ENCODE measurements at regions not wholly inside any gene's neighbourhood (a gene's known extent, or its start where the extent isn't known, plus 50 kb on each side); places are given as distances from the start of the nearest gene placed in this dataset.

GRCh38 chr16:27670071-27670810 is 120.3 kb downstream of the KATNIP start:
- no peak for ATAC-seq
- H3K79me2 ChIP-seq (ENCODE audit: control insufficient read depth, insufficient read depth, low read length), result no peaks in the 10 kb centered on the region
- H3K4me1 ChIP-seq (replicated peaks in 1 of 2; ENCODE audit: control insufficient read depth in 2 of 2, insufficient read depth in 2 of 2, low read length in 2 of 2), result no peaks in the 10 kb centered on the region
- H4K20me1 ChIP-seq (replicated peaks; ENCODE audit: control insufficient read depth, insufficient read depth, low read length), result no peaks in the 10 kb centered on the region
- no peaks in the 10 kb centered on the region; the same call in 2 of the 3 replicates for H3K36me3 ChIP-seq (ENCODE audit: control insufficient read depth, insufficient read depth, low read length)
- no peak overlapping the region for H2AFZ ChIP-seq (ENCODE audit: low read depth, low read length)
- H3K9me1 ChIP-seq (ENCODE audit: control insufficient read depth, insufficient read depth, low read length), result peaks cover 4% of the 10 kb centered on the region
- H3K4me3 ChIP-seq, result no peak overlapping the region
- BruUV-seq (replicated peaks), result no TSS peak
- DNase-seq (ENCODE audit: extremely low read depth in 1 of 4, low spot score in 3 of 4), result no peak
- ChIA-PET POLR2A (no interaction called here), CTCF (ENCODE audit: low intra/inter-chr PET ratio) (no interaction called here)
- no peak for FAIRE-seq
- WGBS (ENCODE audit: insufficient coverage, low coverage, missing lambda C conversion rate), result 23% methylated on average over 8 of the region's 8 CpGs
- H3K27ac ChIP-seq (ENCODE audit: extremely low read depth, low read depth, low read length), result no peak overlapping the region
- H3K4me2 ChIP-seq (ENCODE audit: insufficient read depth, low read length), result no peak overlapping the region
- H3K27me3 ChIP-seq (ENCODE audit: control insufficient read depth in 2 of 2, insufficient read depth in 2 of 2, low read length in 2 of 2), result no peaks in the 10 kb centered on the region
- intact Hi-C loops (cut with micrococcal nuclease), result no loop called here
- TF ChIP-seq MNT (conservative IDR thresholded peaks at IDR 0.05), result no peak
- TF ChIP-seq WHSC1 (IDR thresholded peaks at IDR 0.05; ENCODE audit: low read length), result no peak
- in situ Hi-C loops (cut with MboI), result no loop called here
- H3K9ac ChIP-seq (ENCODE audit: insufficient read depth in 1 of 2, low read depth in 2 of 2, low read length in 2 of 2), result no peak overlapping the region
- no peaks in the 10 kb centered on the region for H3K9me3 ChIP-seq (replicated peaks; ENCODE audit: control insufficient read depth, insufficient read depth, low read depth, low read length)

GRCh38 chr16:27671410-27671809 is 121.5 kb downstream of the KATNIP start:
- intact Hi-C loops (cut with micrococcal nuclease) (no loop called here), in situ Hi-C loops (cut with MboI) (no loop called here)
- Histone ChIP-seq H3K27ac (ENCODE audit: extremely low read depth, low read depth, low read length) (no peak overlapping the region), H3K4me3 (no peak overlapping the region), H3K9me1 (ENCODE audit: control insufficient read depth, insufficient read depth, low read length) (peaks cover 4% of the 10 kb centered on the region), H3K9ac (ENCODE audit: insufficient read depth in 1 of 2, low read depth in 2 of 2, low read length in 2 of 2) (no peak overlapping the region), H4K20me1 (replicated peaks; ENCODE audit: control insufficient read depth, insufficient read depth, low read length) (no peaks in the 10 kb centered on the region), H3K27me3 (ENCODE audit: control insufficient read depth in 2 of 2, insufficient read depth in 2 of 2, low read length in 2 of 2) (no peaks in the 10 kb centered on the region), H3K79me2 (ENCODE audit: control insufficient read depth, insufficient read depth, low read length) (no peaks in the 10 kb centered on the region), H3K4me1 (replicated peaks in 1 of 2; ENCODE audit: control insufficient read depth in 2 of 2, insufficient read depth in 2 of 2, low read length in 2 of 2) (no peaks in the 10 kb centered on the region), H2AFZ (ENCODE audit: low read depth, low read length) (no peak overlapping the region), H3K9me3 (replicated peaks; ENCODE audit: control insufficient read depth, insufficient read depth, low read depth, low read length) (no peaks in the 10 kb centered on the region), H3K4me2 (ENCODE audit: insufficient read depth, low read length) (no peak overlapping the region), H3K36me3 (ENCODE audit: control insufficient read depth, insufficient read depth, low read length) (no peaks in the 10 kb centered on the region; the same call in 2 of the 3 replicates)
- POLR2A ChIA-PET, result interaction anchor here (0.6 kb wide), 1 partner anchor 250 kb away, joined by 3 read pairs; no protein-coding TSS in a partner anchor
- ATAC-seq (no peak), FAIRE-seq (no peak), DNase-seq (ENCODE audit: extremely low read depth in 1 of 4, low spot score in 3 of 4) (peak in 1 of 4 experiments; percentile 4)
- BruUV-seq (replicated peaks), result no TSS peak
- 62% methylated on average over 7 of the region's 8 CpGs for WGBS (ENCODE audit: insufficient coverage, low coverage, missing lambda C conversion rate)
- CTCF ChIA-PET (ENCODE audit: low intra/inter-chr PET ratio), result no interaction called here
- TF ChIP-seq MBD2 (IDR thresholded peaks at IDR 0.05; ENCODE audit: borderline replicate concordance, low read depth) (no peak), BRF1 (IDR thresholded peaks at IDR 0.05; ENCODE audit: borderline replicate concordance, extremely low read depth, insufficient read length) (no peak), ELF4 (CRISPR knock-in tag; IDR thresholded peaks at IDR 0.05) (no peak), RBFOX2 (IDR thresholded peaks at IDR 0.05; ENCODE audit: low read depth, low read length) (no peak), FOXO4 (CRISPR knock-in tag; IDR thresholded peaks at IDR 0.05) (no peak), MEIS2 (IDR thresholded peaks at IDR 0.05; ENCODE audit: partially characterized antibody) (peak; percentile 23), ELK3 (CRISPR knock-in tag; IDR thresholded peaks at IDR 0.05) (no peak), ELF2 (CRISPR knock-in tag; IDR thresholded peaks at IDR 0.05) (no peak)
